Lung (tissue), 11 donors: ENCODE measurements at regions not wholly inside any gene's neighbourhood (a gene's known extent, or its start where the extent isn't known, plus 50 kb on each side); places are given as distances from the start of the nearest gene placed in this dataset.

Experiments
- ATAC-seq: fragments of 200-7000 bp; cut with Tn5 transposase; one replicate; pipeline ENCODE4 v1.9.1; 2020; ENCODE audit warnings: moderate number of reproducible peaks; ENCODE audit not compliant: insufficient read depth, low FRiP score
- DNase-seq, 3 donors: peaks; one replicate each; pipeline ENCODE4 v3.0.0-alpha.2; 2013 to 2017
- H3K27ac ChIP-seq, 2 donors: one replicate each; pipeline ENCODE4 v1.5.1; 2013; ENCODE audit warnings: mild to moderate bottlenecking in 2 of 2, moderate library complexity in 2 of 2, control low read depth in 1 of 2, inconsistent platforms in 1 of 2, low read depth in 1 of 2, low read length in 1 of 2
- H3K27me3 ChIP-seq, 3 donors: one replicate each; pipeline ENCODE4 v1.5.1; 2013; ENCODE audit warnings: low read length in 2 of 3; ENCODE audit not compliant: control insufficient read depth in 3 of 3, insufficient read depth in 3 of 3
- H3K36me3 ChIP-seq, 4 donors: one replicate each; pipeline ENCODE4 v1.5.1; 2013; ENCODE audit warnings: low read length in 4 of 4, mild to moderate bottlenecking in 1 of 4, moderate library complexity in 1 of 4; ENCODE audit not compliant: control insufficient read depth in 4 of 4, insufficient read depth in 4 of 4
- H3K4me1 ChIP-seq, 5 donors: one replicate each; pipeline ENCODE4 v1.5.1; 2013; ENCODE audit warnings: low read length in 5 of 5, mild to moderate bottlenecking in 2 of 5, moderate library complexity in 1 of 5; ENCODE audit not compliant: control insufficient read depth in 5 of 5, insufficient read depth in 5 of 5
- H3K4me3 ChIP-seq: one replicate; pipeline ENCODE4 v1.5.1; 2013; ENCODE audit warnings: mild to moderate bottlenecking, control low read depth, moderate library complexity
- H3K9ac ChIP-seq, 2 donors: one replicate each; pipeline ENCODE4 v1.5.1; 2013; ENCODE audit warnings: low read length in 2 of 2, control low read depth in 1 of 2; ENCODE audit not compliant: insufficient read depth in 1 of 2
- H3K9me3 ChIP-seq, 4 donors: one replicate each; pipeline ENCODE4 v1.5.1; 2013; ENCODE audit warnings: low read length in 3 of 4, mild to moderate bottlenecking in 1 of 4, moderate library complexity in 1 of 4; ENCODE audit not compliant: control insufficient read depth in 4 of 4, insufficient read depth in 3 of 4
- WGBS, 2 donors: extraction: QIAGEN DNeasy Blood & Tissue Kit; methylation state at CpG; one replicate each; pipeline ENCODE4 v1.1.7; 2013; 5-methylcytosine and 5-hydroxymethylcytosine counted together
- TF ChIP-seq, protein P1 (sequence below): IDR thresholded peaks from 2 replicates; pipeline ENCODE4 v1.5.1; 2012; ENCODE audit warnings: mild to moderate bottlenecking; ENCODE audit errors: control extremely low read depth, extremely low read depth
- donor health status: control.
- donor health status: control.
- donor health status: Bipolar disorder and iron deficiency.
- donor health status: healthy.
- donor health status: DM: yes; HTN: yes; CAD: no.

DNA sequence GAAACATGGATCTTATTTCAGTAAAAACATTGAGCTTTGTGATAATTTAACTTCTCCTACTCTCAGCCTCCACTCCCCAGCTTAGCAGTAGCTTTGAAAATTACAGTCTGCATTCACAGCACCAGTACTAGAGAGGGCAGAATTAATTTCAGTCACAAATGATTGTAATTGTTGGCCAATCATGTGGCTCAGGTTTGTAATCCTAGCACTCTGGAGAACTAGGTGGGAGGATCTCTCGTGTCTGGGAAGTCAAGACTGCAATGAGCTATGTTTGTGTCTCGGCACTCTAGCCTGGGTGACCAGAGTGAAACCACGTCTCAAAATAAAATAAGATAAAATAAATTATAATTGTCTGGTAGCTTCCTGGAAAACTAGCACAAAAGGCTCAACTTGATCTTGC, 620.9 kb downstream of the TNS3 start:
- no peaks in the 10 kb centered on the region for H3K27me3 ChIP-seq
- H3K9me3 ChIP-seq: peaks cover 0 to 12% (median 4%) of the 10 kb centered on the region in 4 donors
- no peaks in the 10 kb centered on the region for H3K36me3 ChIP-seq
- no peak overlapping the region for H3K9ac ChIP-seq
- ATAC-seq: no peak
- no peak for DNase-seq
- no peak overlapping the region for H3K4me3 ChIP-seq
- no peaks in the 10 kb centered on the region for H3K4me1 ChIP-seq
- no peak overlapping the region for H3K27ac ChIP-seq
- TF ChIP-seq, protein P1, sequence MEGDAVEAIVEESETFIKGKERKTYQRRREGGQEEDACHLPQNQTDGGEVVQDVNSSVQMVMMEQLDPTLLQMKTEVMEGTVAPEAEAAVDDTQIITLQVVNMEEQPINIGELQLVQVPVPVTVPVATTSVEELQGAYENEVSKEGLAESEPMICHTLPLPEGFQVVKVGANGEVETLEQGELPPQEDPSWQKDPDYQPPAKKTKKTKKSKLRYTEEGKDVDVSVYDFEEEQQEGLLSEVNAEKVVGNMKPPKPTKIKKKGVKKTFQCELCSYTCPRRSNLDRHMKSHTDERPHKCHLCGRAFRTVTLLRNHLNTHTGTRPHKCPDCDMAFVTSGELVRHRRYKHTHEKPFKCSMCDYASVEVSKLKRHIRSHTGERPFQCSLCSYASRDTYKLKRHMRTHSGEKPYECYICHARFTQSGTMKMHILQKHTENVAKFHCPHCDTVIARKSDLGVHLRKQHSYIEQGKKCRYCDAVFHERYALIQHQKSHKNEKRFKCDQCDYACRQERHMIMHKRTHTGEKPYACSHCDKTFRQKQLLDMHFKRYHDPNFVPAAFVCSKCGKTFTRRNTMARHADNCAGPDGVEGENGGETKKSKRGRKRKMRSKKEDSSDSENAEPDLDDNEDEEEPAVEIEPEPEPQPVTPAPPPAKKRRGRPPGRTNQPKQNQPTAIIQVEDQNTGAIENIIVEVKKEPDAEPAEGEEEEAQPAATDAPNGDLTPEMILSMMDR: no peak
- 46 to 53% methylated on average over 3 of the region's 3 CpGs for WGBS, 2 donors

DNA sequence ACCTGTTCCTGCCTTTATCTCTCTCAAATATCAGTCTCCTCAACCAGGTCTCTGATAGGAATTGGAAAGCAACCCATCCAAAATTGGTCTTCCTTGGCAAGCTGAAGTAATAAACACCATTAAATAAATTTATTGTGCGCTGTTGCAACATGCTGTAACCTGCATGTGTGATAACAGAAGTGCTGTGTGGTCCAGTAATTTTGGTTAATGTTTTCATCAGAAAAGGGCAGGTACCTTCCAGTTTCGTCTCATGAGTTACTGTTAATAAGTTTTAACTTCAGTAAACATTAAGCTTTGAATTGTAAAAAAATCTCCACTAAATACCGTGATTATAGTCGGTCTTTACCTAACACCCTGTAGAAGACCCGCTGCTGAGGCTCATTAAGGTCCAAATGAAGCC, 624.7 kb downstream of the TNS3 start:
- TF ChIP-seq, protein P1: no peak

DNA sequence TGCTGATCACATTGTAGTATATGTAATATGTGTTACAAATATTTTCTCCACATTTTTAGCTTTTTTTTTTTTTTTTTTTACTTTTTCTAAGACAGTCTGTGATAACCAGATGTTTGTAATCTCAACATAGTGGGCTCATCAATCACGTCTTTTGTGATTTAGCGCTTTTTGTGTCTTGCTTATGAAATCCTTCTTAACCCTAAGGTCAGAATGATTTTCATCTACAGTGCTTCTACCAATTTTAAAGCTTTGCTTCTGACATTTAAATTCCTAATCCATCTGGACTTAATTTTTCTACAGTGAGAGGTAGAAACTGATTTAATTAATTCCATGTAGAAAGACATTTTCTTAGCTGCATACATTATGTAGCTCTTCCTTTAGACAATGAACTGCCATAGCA, 626.4 kb downstream of the TNS3 start:
- Histone ChIP-seq H3K27ac (no peak overlapping the region), H3K27me3 (no peaks in the 10 kb centered on the region), H3K36me3 (no peaks in the 10 kb centered on the region), H3K4me3 (no peak overlapping the region), H3K4me1 (peaks cover 0 to 7% (median 2%) of the 10 kb centered on the region in 5 donors), H3K9ac (no peak overlapping the region), H3K9me3 (peaks cover 0 to 3% (median 0%) of the 10 kb centered on the region in 4 donors)
- WGBS, 2 donors: 86 to 89% methylated on average over 2 of the region's 2 CpGs
- ATAC-seq (no peak), DNase-seq (no peak)
- TF ChIP-seq, protein P1: no peak

More for the DNA sequence above, 624.7 kb downstream of the TNS3 start:
- Histone ChIP-seq H3K9me3 (peaks cover 0 to 3% (median 0%) of the 10 kb centered on the region in 4 donors), H3K9ac (no peak overlapping the region), H3K27me3 (no peaks in the 10 kb centered on the region), H3K27ac (no peak overlapping the region), H3K36me3 (no peaks in the 10 kb centered on the region), H3K4me3 (no peak overlapping the region), H3K4me1 (peaks cover 0 to 7% (median 2%) of the 10 kb centered on the region in 5 donors)
- WGBS, 2 donors: 88 to 90% methylated on average over 5 of the region's 5 CpGs
- ATAC-seq (no peak), DNase-seq (no peak)

DNA sequence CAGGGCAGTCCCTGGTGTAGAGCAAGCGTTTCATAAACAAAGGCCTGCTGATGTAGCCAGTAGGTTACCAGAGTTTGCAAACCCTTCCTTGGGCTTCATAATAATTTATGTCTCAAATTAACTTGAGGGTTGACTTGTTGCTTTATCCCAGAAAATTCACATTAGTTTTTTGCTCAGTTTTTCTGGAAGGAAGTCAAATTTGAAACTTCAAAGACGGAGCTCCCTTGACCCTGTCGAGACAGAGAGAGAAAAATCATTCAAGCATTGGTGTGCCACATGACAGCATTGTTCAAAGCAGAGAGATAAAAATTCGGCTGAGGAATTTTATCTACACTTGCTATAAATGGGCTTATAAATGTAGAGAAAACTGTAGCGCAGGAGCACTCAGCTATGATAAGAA, 627.7 kb downstream of the TNS3 start:
- TF ChIP-seq, protein P1: no peak
- Histone ChIP-seq H3K36me3 (no peaks in the 10 kb centered on the region), H3K27me3 (no peaks in the 10 kb centered on the region), H3K4me3 (no peak overlapping the region), H3K9ac (no peak overlapping the region), H3K9me3 (peaks cover 0 to 3% (median 0%) of the 10 kb centered on the region in 4 donors), H3K27ac (no peak overlapping the region), H3K4me1 (peaks cover 0 to 7% (median 2%) of the 10 kb centered on the region in 5 donors)
- ATAC-seq (no peak), DNase-seq (peak in 1 of 3 donors; percentile 40)
- WGBS, 2 donors: 55 to 63% methylated on average over 5 of the region's 5 CpGs
